Endothelial cell of umbilical vein (primary cell): ENCODE measurements at regions not wholly inside any gene's neighbourhood (a gene's known extent, or its start where the extent isn't known, plus 50 kb on each side); places are given as distances from the start of the nearest gene placed in this dataset.

ENCODE experiments used
- BruUV-seq: library from RNA; stranded (reverse); fragments of 400-500 nt; replicated peaks from 2 replicates; lab custom pipeline; 2021; lab: Mats Ljungman, UMichigan
- CTCF ChIA-PET: fragments of 300-600, 350-600 bp; sonication (Branson Sonifier 250); formaldehyde crosslinking; loops from one replicate; lab custom pipeline; 2021; ENCODE audit warnings: antibody characterized with exemption, inconsistent platforms; lab: Charles Lee
- POLR2A ChIA-PET: fragments of 300-600, 350-600 bp; sonication (Branson Sonifier 250); formaldehyde crosslinking; loops from one replicate; lab custom pipeline; 2021; ENCODE audit warnings: antibody characterized with exemption, inconsistent platforms; lab: Charles Lee
- DNase-seq: peaks from one replicate; pipeline ENCODE4 v3.0.0-alpha.2; 2011; ENCODE audit warnings: low read depth, low spot score
- FAIRE-seq: peaks from 2 replicates; lab custom pipeline; 2011; peaks lifted over from hg19 to GRCh38; lab: Jason Lieb, UNC
- H2AFZ ChIP-seq: 2 replicates; pipeline ENCODE4 v1.6.0; 2012; ENCODE audit warnings: low read depth, low read length, control low read depth, inconsistent platforms
- H3K27ac ChIP-seq: 2 replicates; pipeline ENCODE4 v1.5.1; 2011; ENCODE audit warnings: low read depth, mild to moderate bottlenecking, control low read depth, low read length, moderate library complexity; ENCODE audit not compliant: insufficient read depth
- H3K27me3 ChIP-seq, 2 experiments: 2 replicates each; pipeline versions ENCODE4 v1.6.0 to v1.6.1; 2011; ENCODE audit warnings: low read length in 2 of 2, mixed read lengths in 1 of 2; ENCODE audit not compliant: control insufficient read depth in 2 of 2, insufficient read depth in 2 of 2
- H3K36me3 ChIP-seq, 2 experiments: 2 replicates in 1 of 2; 3 replicates in 1 of 2; pipeline ENCODE4 v1.5.1; 2011; ENCODE audit warnings: low read length in 2 of 2, mild to moderate bottlenecking in 1 of 2, moderate library complexity in 1 of 2; ENCODE audit not compliant: control insufficient read depth in 2 of 2, insufficient read depth in 2 of 2; ENCODE audit errors: extremely low read depth in 1 of 2
- H3K4me1 ChIP-seq: 3 replicates; pipeline ENCODE4 v1.5.1; 2011; ENCODE audit warnings: mild to moderate bottlenecking, low read length; ENCODE audit not compliant: control insufficient read depth, insufficient read depth; ENCODE audit errors: extremely low read depth
- H3K4me2 ChIP-seq: 2 replicates; pipeline ENCODE4 v1.6.1; 2011; ENCODE audit warnings: low read length, control low read depth, mixed read lengths; ENCODE audit not compliant: insufficient read depth
- H3K4me3 ChIP-seq, 3 experiments: fragments of 200-600 bp in 1 of 3; sonication (generic), shearing (Covaris generic) in 1 of 3; replicated peaks in 1 of 3; 2 replicates each; pipeline ENCODE4 v1.5.1; 2011 to 2016; ENCODE audit warnings: control low read depth in 3 of 3, low read length in 3 of 3, mild to moderate bottlenecking in 2 of 3, inconsistent platforms in 1 of 3, low read depth in 1 of 3, moderate library complexity in 1 of 3; ENCODE audit not compliant: insufficient read depth in 1 of 3
- H3K79me2 ChIP-seq: 2 replicates; pipeline ENCODE4 v1.6.0; 2012; ENCODE audit warnings: low read length, inconsistent platforms; ENCODE audit not compliant: control insufficient read depth, insufficient read depth
- H3K9ac ChIP-seq: replicated peaks from 2 replicates; pipeline ENCODE3; 2011; ENCODE audit warnings: low read length, control low read depth; ENCODE audit not compliant: insufficient read depth; ENCODE audit errors: extremely low read depth
- H3K9me1 ChIP-seq: replicated peaks from 3 replicates; pipeline ENCODE4 v1.6.0; 2011; ENCODE audit warnings: mild to moderate bottlenecking, low read length; ENCODE audit not compliant: control insufficient read depth, insufficient read depth; ENCODE audit errors: extremely low read depth
- H3K9me3 ChIP-seq: replicated peaks from 2 replicates; pipeline ENCODE4 v1.5.1; 2012; ENCODE audit warnings: low read length, inconsistent platforms; ENCODE audit not compliant: control insufficient read depth, insufficient read depth
- H4K20me1 ChIP-seq: replicated peaks from 2 replicates; pipeline ENCODE3; 2011; ENCODE audit warnings: mild to moderate bottlenecking, low read length; ENCODE audit not compliant: control insufficient read depth, insufficient read depth; ENCODE audit errors: extremely low read depth
- EZH2 ChIP-seq: IDR thresholded peaks from 2 replicates; pipeline ENCODE4 v1.6.1; 2012; ENCODE audit warnings: borderline replicate concordance, low read depth, mild to moderate bottlenecking, moderate library complexity, low read length, inconsistent platforms; ENCODE audit not compliant: severe bottlenecking
- FOS ChIP-seq: IDR thresholded peaks from 2 replicates; pipeline ENCODE4 v1.6.1; 2011; ENCODE audit warnings: mild to moderate bottlenecking, low read length, moderate library complexity, borderline replicate concordance; ENCODE audit not compliant: insufficient read depth
- GATA2 ChIP-seq: IDR thresholded peaks from 2 replicates; pipeline ENCODE4 v1.7.0; 2011; ENCODE audit warnings: low read depth, mild to moderate bottlenecking, moderate library complexity, mixed read lengths, low read length; ENCODE audit not compliant: insufficient read length, insufficient read depth
- JUN ChIP-seq: IDR thresholded peaks from 2 replicates; pipeline ENCODE4 v1.6.1; 2011; ENCODE audit warnings: borderline replicate concordance, low read depth; ENCODE audit not compliant: insufficient read length, insufficient read depth
- MAX ChIP-seq: IDR thresholded peaks from 2 replicates; pipeline ENCODE4 v1.6.1; 2011; ENCODE audit not compliant: insufficient read depth, insufficient read length
- dilution Hi-C: fragments of 300-500 bp; cut with MboI; formaldehyde crosslinking; loops from one replicate; pipeline ENCODE4 v1.15.0; 2019; ENCODE audit warnings: low sequenced_read_pairs; ENCODE audit not compliant: extremely low pct_ligation_motif_present
- intact Hi-C: fragments of 100-400 bp; cut with micrococcal nuclease; formaldehyde crosslinking; loops from one replicate; pipeline ENCODE4 v1.10.0; 2022
- TF ChIP-seq, protein P1 (sequence below), 2 donors: IDR thresholded peaks; 1 replicate in 1 of 2; 2 replicates in 1 of 2; pipeline ENCODE4 v1.5.1; 2011; ENCODE audit warnings: low read length in 2 of 2, mild to moderate bottlenecking in 2 of 2, moderate library complexity in 2 of 2, control low read depth in 1 of 2, inconsistent platforms in 1 of 2, low read depth in 1 of 2; ENCODE audit not compliant: insufficient read depth in 1 of 2; ENCODE audit errors: extremely low read depth in 1 of 2

DNA sequence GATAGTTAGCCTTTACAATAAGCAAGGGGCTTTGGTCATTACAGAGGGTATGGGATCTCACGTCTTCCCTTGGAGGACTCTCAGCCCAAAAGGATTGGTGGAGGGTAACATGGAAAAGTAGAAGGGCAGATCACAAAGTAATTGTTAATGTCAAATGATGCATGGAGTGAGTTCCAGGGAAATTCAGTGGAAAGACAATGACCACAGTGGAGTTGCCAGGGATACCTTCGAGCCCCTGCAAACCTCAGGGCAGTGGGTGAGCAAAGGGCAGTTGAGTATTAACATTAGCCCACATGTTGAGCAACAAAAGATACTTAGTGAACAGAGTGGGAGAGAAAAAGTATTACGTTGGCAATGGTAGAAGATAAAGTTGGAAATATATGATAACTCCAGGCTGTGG, 593.4 kb upstream of the NR2F2 start:
- FAIRE-seq (no peak), DNase-seq (no peak)
- Histone ChIP-seq H3K79me2 (no peaks in the 10 kb centered on the region), H3K27me3 (no peaks in the 10 kb centered on the region), H3K9me1 (no peaks in the 10 kb centered on the region), H3K9me3 (no peaks in the 10 kb centered on the region), H4K20me1 (no peaks in the 10 kb centered on the region), H3K4me3 (no peak overlapping the region), H3K36me3 (no peaks in the 10 kb centered on the region), H3K27ac (no peak overlapping the region), H3K4me1 (peaks cover 28% of the 10 kb centered on the region), H2AFZ (no peak overlapping the region), H3K4me2 (no peak overlapping the region), H3K9ac (no peak overlapping the region)
- POLR2A ChIA-PET, result no interaction called here
- intact Hi-C loops, result loop anchor here (10.0 kb wide), 1 partner anchor 1062 kb away; no protein-coding TSS in a partner anchor
- no peak for TF ChIP-seq FOS
- TF ChIP-seq, protein P1, sequence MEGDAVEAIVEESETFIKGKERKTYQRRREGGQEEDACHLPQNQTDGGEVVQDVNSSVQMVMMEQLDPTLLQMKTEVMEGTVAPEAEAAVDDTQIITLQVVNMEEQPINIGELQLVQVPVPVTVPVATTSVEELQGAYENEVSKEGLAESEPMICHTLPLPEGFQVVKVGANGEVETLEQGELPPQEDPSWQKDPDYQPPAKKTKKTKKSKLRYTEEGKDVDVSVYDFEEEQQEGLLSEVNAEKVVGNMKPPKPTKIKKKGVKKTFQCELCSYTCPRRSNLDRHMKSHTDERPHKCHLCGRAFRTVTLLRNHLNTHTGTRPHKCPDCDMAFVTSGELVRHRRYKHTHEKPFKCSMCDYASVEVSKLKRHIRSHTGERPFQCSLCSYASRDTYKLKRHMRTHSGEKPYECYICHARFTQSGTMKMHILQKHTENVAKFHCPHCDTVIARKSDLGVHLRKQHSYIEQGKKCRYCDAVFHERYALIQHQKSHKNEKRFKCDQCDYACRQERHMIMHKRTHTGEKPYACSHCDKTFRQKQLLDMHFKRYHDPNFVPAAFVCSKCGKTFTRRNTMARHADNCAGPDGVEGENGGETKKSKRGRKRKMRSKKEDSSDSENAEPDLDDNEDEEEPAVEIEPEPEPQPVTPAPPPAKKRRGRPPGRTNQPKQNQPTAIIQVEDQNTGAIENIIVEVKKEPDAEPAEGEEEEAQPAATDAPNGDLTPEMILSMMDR (IDR thresholded peaks at IDR 0.05; ENCODE audit: extremely low read depth in 1 of 2, insufficient read depth in 1 of 2, low read depth in 1 of 2, low read length in 2 of 2), result no peak
- no peak for TF ChIP-seq MAX
- TF ChIP-seq GATA2, result no peak
- no peak for TF ChIP-seq EZH2
- CTCF ChIA-PET, result no interaction called here
- BruUV-seq, result no TSS peak
- dilution Hi-C loops, result no loop called here

GRCh38 chr15:95739131-95739530, 591.4 kb upstream of the NR2F2 start:
- ChIA-PET POLR2A (interaction anchor here (0.7 kb wide), 1 partner anchor 9 kb away, joined by 3 read pairs; no protein-coding TSS in a partner anchor), CTCF (no interaction called here)
- intact Hi-C loops, result loop anchor here (10.0 kb wide), 1 partner anchor 1064 kb away; no protein-coding TSS in a partner anchor
- Histone ChIP-seq H3K4me2 (no peak overlapping the region), H2AFZ (no peak overlapping the region), H3K4me1 (peaks cover 22% of the 10 kb centered on the region), H3K79me2 (no peaks in the 10 kb centered on the region), H3K27me3 (no peaks in the 10 kb centered on the region), H3K9me3 (no peaks in the 10 kb centered on the region), H4K20me1 (no peaks in the 10 kb centered on the region), H3K36me3 (no peaks in the 10 kb centered on the region), H3K9me1 (no peaks in the 10 kb centered on the region), H3K9ac (no peak overlapping the region), H3K27ac (no peak overlapping the region), H3K4me3 (no peak overlapping the region)
- TF ChIP-seq JUN (no peak), FOS (no peak)
- dilution Hi-C loops, result no loop called here
- no peak for FAIRE-seq
- no peak for DNase-seq
- BruUV-seq, result no TSS peak
